ENCODE measurements at regions not wholly inside any gene's neighbourhood (a gene's known extent, or its start where the extent isn't known, plus 50 kb on each side); places are given as distances from the start of the nearest gene placed in this dataset.

DNA sequence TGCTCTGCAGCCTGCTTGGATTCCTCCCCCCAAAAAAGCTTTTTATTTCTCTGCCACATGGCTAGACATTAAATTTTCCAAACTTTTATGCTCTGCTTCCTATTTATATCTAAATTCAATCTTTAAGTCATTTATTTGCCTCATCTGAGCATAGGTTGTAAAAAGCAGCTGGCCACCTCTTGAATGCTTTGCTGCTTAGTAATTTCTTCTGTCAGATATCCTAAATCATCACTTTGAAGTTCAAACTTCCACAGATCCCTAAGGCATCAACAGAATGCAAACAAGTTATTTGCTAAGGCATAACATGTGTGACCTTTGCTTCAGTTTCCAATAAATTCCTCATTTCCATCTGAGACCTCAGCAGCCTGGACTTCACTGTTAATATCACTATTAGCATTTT is 209.6 kb downstream of the FSCB start:
- no peak overlapping the region for H3K27ac ChIP-seq
- TF ChIP-seq, protein P1, sequence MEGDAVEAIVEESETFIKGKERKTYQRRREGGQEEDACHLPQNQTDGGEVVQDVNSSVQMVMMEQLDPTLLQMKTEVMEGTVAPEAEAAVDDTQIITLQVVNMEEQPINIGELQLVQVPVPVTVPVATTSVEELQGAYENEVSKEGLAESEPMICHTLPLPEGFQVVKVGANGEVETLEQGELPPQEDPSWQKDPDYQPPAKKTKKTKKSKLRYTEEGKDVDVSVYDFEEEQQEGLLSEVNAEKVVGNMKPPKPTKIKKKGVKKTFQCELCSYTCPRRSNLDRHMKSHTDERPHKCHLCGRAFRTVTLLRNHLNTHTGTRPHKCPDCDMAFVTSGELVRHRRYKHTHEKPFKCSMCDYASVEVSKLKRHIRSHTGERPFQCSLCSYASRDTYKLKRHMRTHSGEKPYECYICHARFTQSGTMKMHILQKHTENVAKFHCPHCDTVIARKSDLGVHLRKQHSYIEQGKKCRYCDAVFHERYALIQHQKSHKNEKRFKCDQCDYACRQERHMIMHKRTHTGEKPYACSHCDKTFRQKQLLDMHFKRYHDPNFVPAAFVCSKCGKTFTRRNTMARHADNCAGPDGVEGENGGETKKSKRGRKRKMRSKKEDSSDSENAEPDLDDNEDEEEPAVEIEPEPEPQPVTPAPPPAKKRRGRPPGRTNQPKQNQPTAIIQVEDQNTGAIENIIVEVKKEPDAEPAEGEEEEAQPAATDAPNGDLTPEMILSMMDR (conservative IDR thresholded peaks at IDR 0.05): no peak
- TF ChIP-seq ZFX (IDR thresholded peaks at IDR 0.05): no peak

DNA sequence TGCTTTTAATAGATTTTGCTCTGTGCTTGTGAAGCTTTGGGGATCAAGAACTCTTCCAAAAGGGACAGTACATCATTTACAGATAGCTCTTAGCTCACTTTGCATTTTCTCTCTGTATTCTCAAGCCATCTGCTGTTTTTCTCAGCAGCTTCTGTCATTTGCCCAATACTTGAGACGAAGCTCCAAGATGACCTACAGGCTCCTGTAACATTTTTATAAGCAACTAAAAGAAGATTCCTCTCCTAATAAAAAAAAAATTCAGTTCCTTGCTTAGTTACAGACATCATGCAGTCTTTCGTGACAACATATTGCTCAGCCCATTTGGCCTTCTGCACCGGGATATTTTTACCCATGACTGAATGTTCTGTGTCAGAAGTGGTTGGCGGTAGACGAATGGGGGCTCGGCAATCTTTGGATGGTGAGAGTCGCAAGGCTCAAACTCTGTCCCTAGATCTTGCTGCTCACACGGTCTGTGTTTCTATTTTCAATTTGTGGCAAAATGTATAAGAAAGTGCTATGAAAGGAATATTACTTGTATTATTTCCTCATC is 215.6 kb downstream of the FSCB start:
- no peak overlapping the region for H3K27ac ChIP-seq
- TF ChIP-seq, protein P1 (conservative IDR thresholded peaks at IDR 0.05): no peak
- no peak for TF ChIP-seq ZFX (IDR thresholded peaks at IDR 0.05)

DNA sequence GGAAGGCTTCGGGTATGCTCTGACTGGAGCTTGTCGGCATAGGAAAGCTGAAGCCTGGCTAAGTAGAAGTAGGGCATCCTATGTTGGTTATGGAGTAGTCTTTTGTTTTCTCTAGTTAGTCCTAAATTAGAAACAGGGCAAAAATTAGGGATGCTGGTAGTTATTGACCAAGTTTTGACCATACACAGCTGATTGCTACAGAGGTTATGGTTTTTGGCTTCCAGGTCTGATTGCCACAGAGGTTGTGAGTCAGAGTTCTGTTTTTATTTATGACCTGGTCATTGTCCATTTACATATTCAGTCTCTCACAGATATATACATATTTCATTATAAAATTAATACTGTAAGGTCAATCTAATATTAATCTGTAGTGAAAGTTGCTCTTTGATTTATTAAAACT is 219.2 kb downstream of the FSCB start:
- H3K27ac ChIP-seq: no peak overlapping the region
- TF ChIP-seq ZFX (IDR thresholded peaks at IDR 0.05): no peak
- TF ChIP-seq, protein P1 (conservative IDR thresholded peaks at IDR 0.05): no peak

DNA sequence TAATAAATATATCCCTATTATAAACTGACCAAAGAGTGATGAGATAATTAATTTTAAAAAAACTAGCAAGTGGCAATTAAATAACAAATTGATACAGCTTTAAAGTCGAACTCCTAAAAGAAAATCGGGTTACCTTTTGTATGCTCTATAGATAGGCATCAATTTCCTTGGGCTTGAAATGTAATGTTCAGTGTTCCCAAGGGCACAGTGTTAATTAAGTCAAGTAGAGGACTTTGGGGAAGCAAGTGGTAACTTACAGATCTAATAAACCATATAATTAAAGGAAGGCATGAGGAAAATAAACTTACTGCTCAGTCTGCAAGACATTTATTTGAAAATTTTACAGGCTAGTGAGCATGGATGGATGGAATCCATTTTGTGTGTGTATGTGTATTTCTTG is 220.9 kb downstream of the FSCB start:
- H3K27ac ChIP-seq: no peak overlapping the region

DNA sequence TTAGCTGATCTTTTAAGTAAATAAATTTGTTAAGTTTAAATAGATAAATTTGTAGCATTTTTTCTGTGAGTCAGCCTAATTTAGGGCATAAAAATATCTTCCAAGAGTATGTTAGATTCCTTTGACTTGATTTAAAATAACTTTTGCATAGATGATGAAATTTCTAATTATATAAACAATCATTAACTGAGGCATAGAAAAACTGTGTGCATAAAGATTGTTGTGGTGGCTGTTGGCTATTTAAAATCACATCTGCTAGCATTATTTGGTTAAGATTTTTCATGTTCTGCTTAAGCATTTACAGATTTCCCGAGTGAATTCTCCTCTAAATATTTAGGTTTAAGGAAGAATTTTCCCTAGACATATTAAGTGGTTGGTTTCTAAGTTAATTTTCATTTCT is 223.2 kb downstream of the FSCB start:
- no peak overlapping the region for H3K27ac ChIP-seq
- TF ChIP-seq ZFX (IDR thresholded peaks at IDR 0.05): no peak
- TF ChIP-seq, protein P1 (conservative IDR thresholded peaks at IDR 0.05): no peak

More for the DNA sequence above, 220.9 kb downstream of the FSCB start:
- TF ChIP-seq, protein P1 (conservative IDR thresholded peaks at IDR 0.05): no peak
- TF ChIP-seq ZFX (IDR thresholded peaks at IDR 0.05): no peak

DNA sequence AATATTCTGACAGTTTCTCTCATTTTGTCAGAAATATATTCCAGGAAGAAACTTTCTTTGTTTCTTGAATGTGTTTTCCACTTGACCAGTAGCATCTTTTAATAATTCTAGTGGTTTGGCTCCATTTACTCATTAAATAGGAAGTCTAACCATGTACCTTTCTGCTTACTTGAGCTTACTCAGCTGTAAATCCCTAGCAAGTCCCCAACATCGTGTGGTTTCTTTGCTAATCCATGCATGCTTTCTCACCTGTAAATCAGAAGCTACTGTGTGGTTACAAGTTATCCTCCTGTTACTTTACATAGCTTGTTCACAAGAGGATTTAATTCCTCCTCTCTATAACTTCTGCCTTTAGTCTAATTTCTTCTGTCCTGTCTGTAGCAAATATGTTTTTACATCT is 227.7 kb downstream of the FSCB start:
- no peak overlapping the region for H3K27ac ChIP-seq
- TF ChIP-seq, protein P1 (conservative IDR thresholded peaks at IDR 0.05): no peak
- no peak for TF ChIP-seq ZFX (IDR thresholded peaks at IDR 0.05)

DNA sequence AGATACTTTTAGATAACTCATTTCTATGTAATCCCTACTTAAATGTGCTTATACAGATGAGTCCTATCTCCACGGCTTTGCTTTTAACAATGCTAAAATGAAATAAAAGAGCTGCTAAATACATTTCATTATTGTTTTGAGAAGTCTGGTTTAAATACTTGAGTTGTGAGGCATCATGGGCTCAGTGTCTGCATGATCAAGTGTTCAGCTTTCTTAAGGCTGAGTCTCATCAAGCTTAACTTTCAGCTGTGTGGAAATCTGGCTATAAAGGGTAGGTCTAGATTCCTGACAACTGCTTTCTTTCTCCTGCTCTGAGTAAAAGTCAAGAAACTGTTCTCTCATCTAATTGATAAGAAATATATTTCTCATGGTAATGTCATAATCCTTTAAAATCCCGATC is 235.4 kb downstream of the FSCB start:
- H3K27ac ChIP-seq: no peak overlapping the region
- TF ChIP-seq ZFX (IDR thresholded peaks at IDR 0.05): no peak
- TF ChIP-seq, protein P1 (conservative IDR thresholded peaks at IDR 0.05): no peak
